ENCODE measurements at regions not wholly inside any gene's neighbourhood (a gene's known extent, or its start where the extent isn't known, plus 50 kb on each side); places are given as distances from the start of the nearest gene placed in this dataset.

DNA sequence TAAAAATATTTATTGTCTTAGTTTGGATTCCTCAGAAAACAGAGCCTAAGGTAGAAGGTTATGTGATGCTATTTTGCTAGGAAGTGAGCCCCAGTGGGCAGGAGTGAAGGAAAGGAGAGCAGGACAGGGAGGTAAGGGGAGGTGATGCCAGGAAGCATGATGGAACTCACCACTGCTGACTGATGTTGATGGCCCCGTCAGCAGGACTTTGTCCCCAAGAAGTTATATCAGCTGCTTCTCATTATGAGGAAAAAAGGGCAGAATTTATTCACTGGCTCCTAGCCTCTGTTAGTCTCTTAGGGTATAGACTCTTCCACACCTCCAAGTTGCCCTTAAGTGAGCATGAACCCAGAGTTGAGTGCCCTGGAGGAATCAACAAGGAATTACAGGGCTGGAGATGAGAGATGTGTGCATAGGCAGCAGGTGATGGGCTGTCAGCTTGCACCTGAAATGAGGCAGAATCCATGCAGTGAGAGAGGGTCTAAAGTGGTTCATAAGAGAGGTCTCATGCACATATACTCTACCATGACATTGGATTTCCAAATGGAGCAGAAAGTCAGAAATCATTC, 120.6 kb upstream of the NIPBL start:
- TF ChIP-seq, protein P1, sequence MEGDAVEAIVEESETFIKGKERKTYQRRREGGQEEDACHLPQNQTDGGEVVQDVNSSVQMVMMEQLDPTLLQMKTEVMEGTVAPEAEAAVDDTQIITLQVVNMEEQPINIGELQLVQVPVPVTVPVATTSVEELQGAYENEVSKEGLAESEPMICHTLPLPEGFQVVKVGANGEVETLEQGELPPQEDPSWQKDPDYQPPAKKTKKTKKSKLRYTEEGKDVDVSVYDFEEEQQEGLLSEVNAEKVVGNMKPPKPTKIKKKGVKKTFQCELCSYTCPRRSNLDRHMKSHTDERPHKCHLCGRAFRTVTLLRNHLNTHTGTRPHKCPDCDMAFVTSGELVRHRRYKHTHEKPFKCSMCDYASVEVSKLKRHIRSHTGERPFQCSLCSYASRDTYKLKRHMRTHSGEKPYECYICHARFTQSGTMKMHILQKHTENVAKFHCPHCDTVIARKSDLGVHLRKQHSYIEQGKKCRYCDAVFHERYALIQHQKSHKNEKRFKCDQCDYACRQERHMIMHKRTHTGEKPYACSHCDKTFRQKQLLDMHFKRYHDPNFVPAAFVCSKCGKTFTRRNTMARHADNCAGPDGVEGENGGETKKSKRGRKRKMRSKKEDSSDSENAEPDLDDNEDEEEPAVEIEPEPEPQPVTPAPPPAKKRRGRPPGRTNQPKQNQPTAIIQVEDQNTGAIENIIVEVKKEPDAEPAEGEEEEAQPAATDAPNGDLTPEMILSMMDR (IDR thresholded peaks at IDR 0.05): no peak
- TF ChIP-seq POLR2A (IDR thresholded peaks at IDR 0.05): no peak

Measured in body of pancreas (tissue), 4 donors.